HG03354 (cell line): ENCODE measurements at regions not wholly inside any gene's neighbourhood (a gene's known extent, or its start where the extent isn't known, plus 50 kb on each side); places are given as distances from the start of the nearest gene placed in this dataset.

Experiments
- ATAC-seq: cut with Tn5 transposase; IDR thresholded peaks from one replicate; pipeline ENCODE4 v1.9.1; 2021; ENCODE audit warnings: mild to moderate bottlenecking; ENCODE audit not compliant: unreplicated experiment, poor library complexity, severe bottlenecking

GRCh38 chr2:45278365-45279078, 269.3 kb upstream of the SIX2 start:
- ATAC-seq = no peak

GRCh38 chr2:45276914-45277313, 267.7 kb upstream of the SIX2 start:
- no peak for ATAC-seq

- no peak for ATAC-seq
Observed at GRCh38 chr2:45275806-45276205, 266.6 kb upstream of the SIX2 start.

- no peak for ATAC-seq
Observed at GRCh38 chr2:45275242-45275805, 266.1 kb upstream of the SIX2 start.

GRCh38 chr2:45274250-45274926, 265.1 kb upstream of the SIX2 start:
- ATAC-seq = no peak

GRCh38 chr2:45273412-45274249, 264.4 kb upstream of the SIX2 start:
- ATAC-seq = no peak

- no peak for ATAC-seq
Observed at GRCh38 chr2:45272549-45273265, 263.5 kb upstream of the SIX2 start.

- no peak for ATAC-seq
Observed at GRCh38 chr2:45269149-45269793, 260.0 kb upstream of the SIX2 start.

- no peak for ATAC-seq
Observed at GRCh38 chr2:45268631-45269030, 259.4 kb upstream of the SIX2 start.

GRCh38 chr2:45267062-45267792, 258.0 kb upstream of the SIX2 start:
- no peak for ATAC-seq

GRCh38 chr2:45265336-45265735, 256.1 kb upstream of the SIX2 start:
- ATAC-seq = no peak

GRCh38 chr2:45264227-45265225, 255.3 kb upstream of the SIX2 start:
- no peak for ATAC-seq

GRCh38 chr2:45263147-45263546, 253.9 kb upstream of the SIX2 start:
- ATAC-seq = no peak

- ATAC-seq = no peak
Observed at GRCh38 chr2:45261746-45262145, 252.5 kb upstream of the SIX2 start.

- no peak for ATAC-seq
Observed at GRCh38 chr2:45260946-45261345, 251.7 kb upstream of the SIX2 start.

- ATAC-seq = no peak
Observed at GRCh38 chr2:45259547-45260160, 250.4 kb upstream of the SIX2 start.

GRCh38 chr2:45259138-45259537, 249.9 kb upstream of the SIX2 start:
- no peak for ATAC-seq
